Neural cell (in vitro differentiated cells): ENCODE measurements at regions not wholly inside any gene's neighbourhood (a gene's known extent, or its start where the extent isn't known, plus 50 kb on each side); places are given as distances from the start of the nearest gene placed in this dataset.

Experiments used
- H2AFZ ChIP-seq: fragments of 200-600, 300-800 bp; sonication (generic), shearing (Covaris generic); 2 replicates; pipeline ENCODE4 v1.6.0; 2014; ENCODE audit warnings: low read depth, mild to moderate bottlenecking, antibody characterized with exemption, low read length, moderate library complexity
- H3F3A ChIP-seq: fragments of 200-600 bp; shearing (Covaris generic); 2 replicates; pipeline ENCODE4 v1.6.1; 2016; ENCODE audit warnings: mild to moderate bottlenecking, moderate library complexity, mixed read lengths, antibody characterized with exemption, low read length; ENCODE audit not compliant: insufficient read depth, poor library complexity, severe bottlenecking
- H3K27ac ChIP-seq: fragments of 200-600, 300-800 bp; sonication (generic), shearing (Covaris generic); 2 replicates; pipeline ENCODE4 v1.5.1; 2014; ENCODE audit warnings: mild to moderate bottlenecking, low read length, moderate library complexity
- H3K27me3 ChIP-seq: fragments of 300-800, 200-600 bp; sonication (generic), shearing (Covaris generic); 2 replicates; pipeline ENCODE4 v1.6.0; 2014; ENCODE audit warnings: mild to moderate bottlenecking, low read depth, low read length, moderate library complexity; ENCODE audit not compliant: insufficient read depth
- H3K36me3 ChIP-seq: fragments of 300-800, 200-600 bp; sonication (generic), shearing (Covaris generic); 2 replicates; pipeline ENCODE4 v1.5.1; 2014; ENCODE audit warnings: mild to moderate bottlenecking, antibody characterized with exemption, low read length, moderate library complexity; ENCODE audit not compliant: insufficient read depth
- H3K4me2 ChIP-seq: fragments of 300-800, 200-600 bp; sonication (generic), shearing (Covaris generic); 2 replicates; pipeline ENCODE4 v1.6.0; 2014; ENCODE audit warnings: mild to moderate bottlenecking, low read length
- H3K4me3 ChIP-seq: fragments of 300-800, 200-600 bp; sonication (generic), shearing (Covaris generic); 2 replicates; pipeline ENCODE4 v1.5.1; 2014; ENCODE audit warnings: mild to moderate bottlenecking, low read length, moderate library complexity
- H3K79me2 ChIP-seq: fragments of 200-600 bp; shearing (Covaris generic); replicated peaks from 2 replicates; pipeline ENCODE4 v1.6.0; 2014; ENCODE audit warnings: mild to moderate bottlenecking, low read length, moderate library complexity; ENCODE audit not compliant: insufficient read depth
- H3K9ac ChIP-seq: fragments of 300-800, 200-600 bp; sonication (generic), shearing (Covaris generic); 2 replicates; pipeline ENCODE4 v1.6.1; 2016; ENCODE audit warnings: mild to moderate bottlenecking, low read length, mixed read lengths
- H3K9me2 ChIP-seq: fragments of 200-600 bp; shearing (Covaris generic); 2 replicates; pipeline ENCODE4 v1.6.1; 2016; ENCODE audit warnings: mild to moderate bottlenecking, low read length, mixed read lengths; ENCODE audit not compliant: insufficient read depth
- H3K9me3 ChIP-seq: fragments of 200-600, 300-800 bp; sonication (generic), shearing (Covaris generic); 2 replicates; pipeline ENCODE4 v1.6.1; 2016; ENCODE audit warnings: mild to moderate bottlenecking, mixed run types, low read length, moderate library complexity, mixed read lengths
- H4K20me1 ChIP-seq: fragments of 200-600 bp; shearing (Covaris generic); 2 replicates; pipeline ENCODE4 v1.6.1; 2016; ENCODE audit warnings: mild to moderate bottlenecking, mixed run types; ENCODE audit not compliant: insufficient read depth
- CTCF ChIP-seq: fragments of 450-650 bp; IDR thresholded peaks from 2 replicates; pipeline ENCODE4 v1.5.1; 2014; ENCODE audit warnings: antibody characterized with exemption, mild to moderate bottlenecking, moderate library complexity; ENCODE audit not compliant: poor library complexity, severe bottlenecking
- EP300 ChIP-seq: fragments of 450-650 bp; conservative IDR thresholded peaks from 2 replicates; pipeline ENCODE4 v1.6.1; 2014; ENCODE audit warnings: antibody characterized with exemption, mild to moderate bottlenecking, moderate library complexity; ENCODE audit not compliant: poor library complexity, severe bottlenecking
- EZH2 ChIP-seq: fragments of 200-600, 300-800 bp; shearing (Covaris generic), sonication (generic); IDR thresholded peaks from 2 replicates; pipeline ENCODE4 v1.6.1; 2014; ENCODE audit warnings: antibody characterized with exemption, low read length, borderline replicate concordance, mild to moderate bottlenecking; ENCODE audit not compliant: insufficient read depth, poor library complexity, severe bottlenecking
- MXI1 ChIP-seq: fragments of 450-650 bp; conservative IDR thresholded peaks from 2 replicates; pipeline ENCODE4 v1.6.1; 2014; ENCODE audit warnings: antibody characterized with exemption, mild to moderate bottlenecking; ENCODE audit not compliant: poor library complexity, severe bottlenecking
- POLR2AphosphoS5 ChIP-seq: IDR thresholded peaks from 2 replicates; pipeline ENCODE4 v1.6.1; 2012
- RAD21 ChIP-seq: fragments of 450-650 bp; conservative IDR thresholded peaks from 2 replicates; pipeline ENCODE4 v1.6.1; 2014; ENCODE audit warnings: antibody characterized with exemption, mild to moderate bottlenecking, moderate library complexity
- SMC3 ChIP-seq: fragments of 450-650 bp; conservative IDR thresholded peaks from 2 replicates; pipeline ENCODE4 v1.6.1; 2014; ENCODE audit warnings: antibody characterized with exemption, mild to moderate bottlenecking, moderate library complexity; ENCODE audit not compliant: poor library complexity
- TAF1 ChIP-seq: IDR thresholded peaks from 2 replicates; pipeline ENCODE4 v1.6.1; 2012; ENCODE audit warnings: low read depth
- TF ChIP-seq, protein P1 (sequence below): IDR thresholded peaks from 2 replicates; pipeline ENCODE4 v1.6.1; 2012; ENCODE audit warnings: borderline replicate concordance

- Histone ChIP-seq H3K4me3 (no peak overlapping the region), H3K79me2 (no peaks in the 10 kb centered on the region), H3K9ac (no peak overlapping the region), H3K4me2 (no peak overlapping the region), H3K36me3 (no peaks in the 10 kb centered on the region), H3F3A (no peaks in the 10 kb centered on the region), H3K27me3 (no peaks in the 10 kb centered on the region), H3K27ac (no peak overlapping the region), H2AFZ (no peak overlapping the region), H3K9me2 (no peaks in the 10 kb centered on the region), H4K20me1 (no peaks in the 10 kb centered on the region), H3K9me3 (no peaks in the 10 kb centered on the region)
- TF ChIP-seq EP300 (no peak), MXI1 (no peak), EZH2 (no peak), RAD21 (no peak), TAF1 (no peak), POLR2AphosphoS5 (no peak), SMC3 (no peak), CTCF (no peak)
- TF ChIP-seq, protein P1, sequence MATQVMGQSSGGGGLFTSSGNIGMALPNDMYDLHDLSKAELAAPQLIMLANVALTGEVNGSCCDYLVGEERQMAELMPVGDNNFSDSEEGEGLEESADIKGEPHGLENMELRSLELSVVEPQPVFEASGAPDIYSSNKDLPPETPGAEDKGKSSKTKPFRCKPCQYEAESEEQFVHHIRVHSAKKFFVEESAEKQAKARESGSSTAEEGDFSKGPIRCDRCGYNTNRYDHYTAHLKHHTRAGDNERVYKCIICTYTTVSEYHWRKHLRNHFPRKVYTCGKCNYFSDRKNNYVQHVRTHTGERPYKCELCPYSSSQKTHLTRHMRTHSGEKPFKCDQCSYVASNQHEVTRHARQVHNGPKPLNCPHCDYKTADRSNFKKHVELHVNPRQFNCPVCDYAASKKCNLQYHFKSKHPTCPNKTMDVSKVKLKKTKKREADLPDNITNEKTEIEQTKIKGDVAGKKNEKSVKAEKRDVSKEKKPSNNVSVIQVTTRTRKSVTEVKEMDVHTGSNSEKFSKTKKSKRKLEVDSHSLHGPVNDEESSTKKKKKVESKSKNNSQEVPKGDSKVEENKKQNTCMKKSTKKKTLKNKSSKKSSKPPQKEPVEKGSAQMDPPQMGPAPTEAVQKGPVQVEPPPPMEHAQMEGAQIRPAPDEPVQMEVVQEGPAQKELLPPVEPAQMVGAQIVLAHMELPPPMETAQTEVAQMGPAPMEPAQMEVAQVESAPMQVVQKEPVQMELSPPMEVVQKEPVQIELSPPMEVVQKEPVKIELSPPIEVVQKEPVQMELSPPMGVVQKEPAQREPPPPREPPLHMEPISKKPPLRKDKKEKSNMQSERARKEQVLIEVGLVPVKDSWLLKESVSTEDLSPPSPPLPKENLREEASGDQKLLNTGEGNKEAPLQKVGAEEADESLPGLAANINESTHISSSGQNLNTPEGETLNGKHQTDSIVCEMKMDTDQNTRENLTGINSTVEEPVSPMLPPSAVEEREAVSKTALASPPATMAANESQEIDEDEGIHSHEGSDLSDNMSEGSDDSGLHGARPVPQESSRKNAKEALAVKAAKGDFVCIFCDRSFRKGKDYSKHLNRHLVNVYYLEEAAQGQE = no peak
These were observed 113.8 kb upstream of the SGCE start for GRCh38 chr7:94769724-94770123.

DNA sequence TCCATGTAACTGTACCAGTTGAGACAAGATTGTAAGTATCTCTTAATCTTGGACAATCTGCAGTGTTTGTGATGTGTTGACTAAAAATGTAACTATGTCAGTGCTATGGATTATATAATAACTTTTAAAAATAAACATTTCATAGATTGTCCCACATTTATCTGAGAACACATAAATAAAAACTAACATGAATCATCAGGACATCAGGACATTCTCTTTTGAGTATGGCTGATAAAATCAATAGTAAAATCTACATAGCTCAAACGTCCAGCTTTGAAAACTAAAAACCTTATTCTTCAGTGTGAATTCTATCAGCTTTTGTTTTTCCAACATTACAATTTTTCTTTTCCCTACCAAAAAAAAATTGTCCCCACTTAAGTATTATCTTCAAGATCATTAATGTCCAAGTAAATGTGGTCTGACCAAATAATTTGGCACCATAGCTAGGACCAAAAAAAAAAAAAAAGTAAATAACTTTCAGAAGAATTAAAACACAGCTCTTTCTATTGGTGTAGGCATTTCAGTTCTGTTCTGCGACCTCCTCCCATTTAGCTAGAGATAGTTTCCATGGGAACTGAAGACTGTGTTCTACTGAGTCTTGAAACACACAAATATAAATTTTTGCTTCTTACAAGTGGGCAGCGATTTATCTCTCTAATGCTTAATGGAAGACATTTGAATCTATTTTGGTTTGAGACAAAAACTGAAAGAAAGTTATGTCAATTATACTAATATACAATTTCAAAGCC, 123.0 kb upstream of the SGCE start:
- H3K9me3 ChIP-seq = no peaks in the 10 kb centered on the region

More for the DNA sequence above, 123.0 kb upstream of the SGCE start:
- no peaks in the 10 kb centered on the region for H3K9me2 ChIP-seq
- H3F3A ChIP-seq = no peaks in the 10 kb centered on the region
- H3K4me2 ChIP-seq = no peak overlapping the region
- H3K4me3 ChIP-seq = no peak overlapping the region
- H3K36me3 ChIP-seq = no peaks in the 10 kb centered on the region
- H3K27ac ChIP-seq = no peak overlapping the region
- no peaks in the 10 kb centered on the region for H3K27me3 ChIP-seq
- TF ChIP-seq EP300 (no peak), SMC3 (no peak), CTCF (no peak), EZH2 (no peak), MXI1 (no peak), TAF1 (no peak), POLR2AphosphoS5 (no peak), RAD21 (no peak)
- TF ChIP-seq, protein P1 = no peak
- H4K20me1 ChIP-seq = no peaks in the 10 kb centered on the region
- H2AFZ ChIP-seq = no peak overlapping the region
- no peaks in the 10 kb centered on the region for H3K79me2 ChIP-seq
- H3K9ac ChIP-seq = no peak overlapping the region
